Heart left ventricle (tissue), 13 donors: ENCODE measurements at regions not wholly inside any gene's neighbourhood (a gene's known extent, or its start where the extent isn't known, plus 50 kb on each side); places are given as distances from the start of the nearest gene placed in this dataset.

Experiments
- POLR2A ChIP-seq, 2 donors: fragments of 450-650 bp; IDR thresholded peaks; one replicate each; pipeline ENCODE4 v1.6.1; 2017; ENCODE audit warnings: antibody characterized with exemption in 2 of 2, mild to moderate bottlenecking in 2 of 2, moderate library complexity in 2 of 2
- TF ChIP-seq, protein P1 (sequence below), 12 donors: fragments of 200-600 bp; sonication (generic) in 4 of 12; IDR thresholded peaks; one replicate each; pipeline versions ENCODE4 v1.5.0 to v1.8.0; 2018 to 2022; ENCODE audit warnings: antibody characterized with exemption in 12 of 12, mild to moderate bottlenecking in 5 of 12
- donor health status: ischemic (EF 13 %, LVEDD 7.1; RV severe dilation, severe dysfunction).
- donor health status: DM: no; HTN: yes; CAD: no.
- donor health status: DM: no; HTN: no; CAD: no.
- donor health status: ischemic (EF 25% LVEDD 6.9; RV normal size, moderate dysfunction).
- donor health status: ischemic (EF 25% LVEDD 5.7; RV mildly dilated, moderate dysfunction).
- donor health status: ischemic (EF 35%, LVEDD 5.7; RV mildly dilated, moderate dysfunction).
- donor health status: nonischemic (EF 11% LVEDD 7.7; RV severe dilation, severe dysfunction).
- donor health status: DM: yes; HTN: yes; CAD: no.
- donor health status: PGD.
- donor health status: ischemic (EF 29% LVEDD 5.4; RV normal size, mild dysfunction).
- donor health status: nonischemic (EF 23%, LVEDD 6.1; RV moderate dilation, normal function).

DNA sequence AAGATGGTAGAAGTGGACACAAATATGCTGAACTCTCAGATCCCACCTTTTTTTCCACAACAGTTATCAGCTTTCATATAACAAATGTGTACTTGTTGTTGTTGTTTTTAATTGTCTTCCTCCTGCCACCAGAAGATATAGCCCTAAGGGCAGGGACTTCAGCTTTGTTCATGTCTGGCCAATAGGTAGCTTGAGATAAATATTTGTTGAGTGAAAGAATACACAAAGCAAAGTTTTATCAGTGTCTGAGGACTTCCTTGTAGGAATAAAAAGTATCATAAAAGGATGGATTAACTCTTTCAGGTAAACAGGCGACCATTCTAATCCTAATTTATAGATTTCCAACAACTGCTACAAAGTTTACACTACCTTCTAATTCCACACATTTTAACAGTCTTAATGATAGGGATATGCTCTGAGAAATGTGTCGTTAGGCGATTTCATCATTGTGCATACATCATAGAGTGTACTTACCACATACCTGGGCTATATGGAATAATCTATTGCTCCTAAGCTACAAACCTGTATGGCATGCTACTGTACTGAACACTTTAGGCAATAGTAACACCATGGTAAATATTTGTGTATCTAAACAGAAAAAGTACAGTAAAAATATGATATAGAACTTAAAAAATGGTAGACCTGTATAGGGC lies 186.1 kb downstream of the ATOH1 start:
- TF ChIP-seq, protein P1, sequence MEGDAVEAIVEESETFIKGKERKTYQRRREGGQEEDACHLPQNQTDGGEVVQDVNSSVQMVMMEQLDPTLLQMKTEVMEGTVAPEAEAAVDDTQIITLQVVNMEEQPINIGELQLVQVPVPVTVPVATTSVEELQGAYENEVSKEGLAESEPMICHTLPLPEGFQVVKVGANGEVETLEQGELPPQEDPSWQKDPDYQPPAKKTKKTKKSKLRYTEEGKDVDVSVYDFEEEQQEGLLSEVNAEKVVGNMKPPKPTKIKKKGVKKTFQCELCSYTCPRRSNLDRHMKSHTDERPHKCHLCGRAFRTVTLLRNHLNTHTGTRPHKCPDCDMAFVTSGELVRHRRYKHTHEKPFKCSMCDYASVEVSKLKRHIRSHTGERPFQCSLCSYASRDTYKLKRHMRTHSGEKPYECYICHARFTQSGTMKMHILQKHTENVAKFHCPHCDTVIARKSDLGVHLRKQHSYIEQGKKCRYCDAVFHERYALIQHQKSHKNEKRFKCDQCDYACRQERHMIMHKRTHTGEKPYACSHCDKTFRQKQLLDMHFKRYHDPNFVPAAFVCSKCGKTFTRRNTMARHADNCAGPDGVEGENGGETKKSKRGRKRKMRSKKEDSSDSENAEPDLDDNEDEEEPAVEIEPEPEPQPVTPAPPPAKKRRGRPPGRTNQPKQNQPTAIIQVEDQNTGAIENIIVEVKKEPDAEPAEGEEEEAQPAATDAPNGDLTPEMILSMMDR (IDR thresholded peaks at IDR 0.05): no peak
- no peak for TF ChIP-seq POLR2A (IDR thresholded peaks at IDR 0.05)
